ENCODE measurements at regions not wholly inside any gene's neighbourhood (a gene's known extent, or its start where the extent isn't known, plus 50 kb on each side); places are given as distances from the start of the nearest gene placed in this dataset.

DNA sequence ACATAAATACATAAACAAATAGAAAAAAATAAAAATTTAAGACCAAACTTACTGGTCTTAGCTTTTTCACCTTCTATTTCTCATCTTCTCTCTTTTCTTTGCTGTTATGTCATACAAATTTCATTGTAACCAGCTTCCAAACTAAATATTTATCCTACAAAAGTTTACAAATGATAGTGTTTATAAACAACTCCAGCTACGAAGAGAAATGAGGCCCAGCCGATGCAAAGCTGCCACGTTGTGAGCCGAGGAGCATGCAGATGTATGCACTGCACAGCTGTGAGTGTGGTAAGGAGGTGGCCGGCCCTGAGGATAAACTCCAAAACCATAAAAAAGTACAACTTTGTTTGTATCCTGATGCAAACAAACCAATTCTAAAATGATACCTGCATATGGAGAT lies 642.4 kb upstream of the SGCG start:
- H2BK5ac ChIP-seq (ENCODE audit: low read depth, low read length, poor library complexity, severe bottlenecking), result no peak overlapping the region
- no peak overlapping the region for H3K4me3 ChIP-seq (ENCODE audit: insufficient read depth, low read depth, low read length)
- H2BK20ac ChIP-seq (ENCODE audit: low read depth, low read length), result no peak overlapping the region
- no peak overlapping the region for H4K8ac ChIP-seq (ENCODE audit: low read depth in 2 of 2, low read length in 2 of 2)
- no peak overlapping the region for H2AK5ac ChIP-seq (ENCODE audit: low read depth, low read length)
- no peak overlapping the region for H2AFZ ChIP-seq (replicated peaks; ENCODE audit: low read length, poor library complexity)
- no peaks in the 10 kb centered on the region for H3K9me1 ChIP-seq (ENCODE audit: insufficient read depth, low read length)
- in situ Hi-C loops (cut with MboI; ENCODE audit: low sequenced_read_pairs) (no loop called here), dilution Hi-C loops (cut with HindIII; ENCODE audit: low sequenced_read_pairs, unreplicated experiment) (no loop called here), intact Hi-C loops (cut with micrococcal nuclease) (no loop called here)
- H2AK9ac ChIP-seq (replicated peaks; ENCODE audit: low read depth, low read length, poor library complexity), result no peak overlapping the region
- H3K27ac ChIP-seq (ENCODE audit: insufficient read depth, low read length), result no peak overlapping the region
- no peak overlapping the region for H3K4me2 ChIP-seq (ENCODE audit: low read depth, low read length)
- POLR2A ChIA-PET (ENCODE audit: unreplicated experiment), result no interaction called here
- no peak for TF ChIP-seq POLR2A (IDR thresholded peaks at IDR 0.05; ENCODE audit: low read depth, low read length)
- TF ChIP-seq FOS (IDR thresholded peaks at IDR 0.05; ENCODE audit: low read depth, low read length), result no peak
- no peak for TF ChIP-seq MAZ (IDR thresholded peaks at IDR 0.05; ENCODE audit: borderline replicate concordance, low read depth, low read length)
- TF ChIP-seq, protein P1, sequence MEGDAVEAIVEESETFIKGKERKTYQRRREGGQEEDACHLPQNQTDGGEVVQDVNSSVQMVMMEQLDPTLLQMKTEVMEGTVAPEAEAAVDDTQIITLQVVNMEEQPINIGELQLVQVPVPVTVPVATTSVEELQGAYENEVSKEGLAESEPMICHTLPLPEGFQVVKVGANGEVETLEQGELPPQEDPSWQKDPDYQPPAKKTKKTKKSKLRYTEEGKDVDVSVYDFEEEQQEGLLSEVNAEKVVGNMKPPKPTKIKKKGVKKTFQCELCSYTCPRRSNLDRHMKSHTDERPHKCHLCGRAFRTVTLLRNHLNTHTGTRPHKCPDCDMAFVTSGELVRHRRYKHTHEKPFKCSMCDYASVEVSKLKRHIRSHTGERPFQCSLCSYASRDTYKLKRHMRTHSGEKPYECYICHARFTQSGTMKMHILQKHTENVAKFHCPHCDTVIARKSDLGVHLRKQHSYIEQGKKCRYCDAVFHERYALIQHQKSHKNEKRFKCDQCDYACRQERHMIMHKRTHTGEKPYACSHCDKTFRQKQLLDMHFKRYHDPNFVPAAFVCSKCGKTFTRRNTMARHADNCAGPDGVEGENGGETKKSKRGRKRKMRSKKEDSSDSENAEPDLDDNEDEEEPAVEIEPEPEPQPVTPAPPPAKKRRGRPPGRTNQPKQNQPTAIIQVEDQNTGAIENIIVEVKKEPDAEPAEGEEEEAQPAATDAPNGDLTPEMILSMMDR (conservative IDR thresholded peaks at IDR 0.05; ENCODE audit: low read depth, low read length), result no peak
- no peak for TF ChIP-seq RCOR1 (IDR thresholded peaks at IDR 0.05; ENCODE audit: insufficient replicate concordance, low read length)
- no peak for TF ChIP-seq SMC3 (IDR thresholded peaks at IDR 0.05; ENCODE audit: low read depth, low read length)
- TF ChIP-seq BHLHE40 (IDR thresholded peaks at IDR 0.05; ENCODE audit: low read depth, low read length), result no peak
- TF ChIP-seq MAFK (IDR thresholded peaks at IDR 0.05; ENCODE audit: low read depth, low read length), result no peak
- TF ChIP-seq, protein P2, sequence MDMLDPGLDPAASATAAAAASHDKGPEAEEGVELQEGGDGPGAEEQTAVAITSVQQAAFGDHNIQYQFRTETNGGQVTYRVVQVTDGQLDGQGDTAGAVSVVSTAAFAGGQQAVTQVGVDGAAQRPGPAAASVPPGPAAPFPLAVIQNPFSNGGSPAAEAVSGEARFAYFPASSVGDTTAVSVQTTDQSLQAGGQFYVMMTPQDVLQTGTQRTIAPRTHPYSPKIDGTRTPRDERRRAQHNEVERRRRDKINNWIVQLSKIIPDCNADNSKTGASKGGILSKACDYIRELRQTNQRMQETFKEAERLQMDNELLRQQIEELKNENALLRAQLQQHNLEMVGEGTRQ (IDR thresholded peaks at IDR 0.05; ENCODE audit: low read depth, low read length), result no peak
- TF ChIP-seq RAD21 (IDR thresholded peaks at IDR 0.05; ENCODE audit: low read length), result no peak
- no peak for TF ChIP-seq RFX5 (IDR thresholded peaks at IDR 0.05; ENCODE audit: low read depth, low read length)
- no peak for TF ChIP-seq NFE2L2 (IDR thresholded peaks at IDR 0.05; ENCODE audit: low read depth, low read length)
- TF ChIP-seq MXI1 (IDR thresholded peaks at IDR 0.05; ENCODE audit: borderline replicate concordance, low read depth, low read length), result no peak
- DNase-seq (no peak), ATAC-seq (ENCODE audit: low read depth) (no peak)
- no peak overlapping the region for H3K14ac ChIP-seq (replicated peaks; ENCODE audit: low read depth, low read length)
- no CpG with 5 or more reads among the region's 5 CpGs for WGBS, 2 experiments (ENCODE audit: extremely low coverage in 2 of 2, insufficient read length in 1 of 2)
- H3K56ac ChIP-seq (ENCODE audit: extremely low read depth, insufficient read depth, low read length), result no peak overlapping the region
- no peak overlapping the region for H4K5ac ChIP-seq (ENCODE audit: low read depth, low read length)
- no peak overlapping the region for H2BK120ac ChIP-seq (ENCODE audit: low read depth, low read length)
- no peak overlapping the region for H3K23ac ChIP-seq (ENCODE audit: low read depth, low read length)
- no peaks in the 10 kb centered on the region for H3K36me3 ChIP-seq (ENCODE audit: control insufficient read depth, insufficient read depth, low read length)
- H3K18ac ChIP-seq (ENCODE audit: low read depth, low read length), result no peak overlapping the region
- H3K9me3 ChIP-seq (ENCODE audit: control insufficient read depth, insufficient read depth, low read length), result peaks cover 5% of the 10 kb centered on the region
- no peak overlapping the region for H3K9ac ChIP-seq (ENCODE audit: low read depth, low read length)
- H3K79me1 ChIP-seq (ENCODE audit: low read depth in 1 of 2, low read length in 2 of 2), result no peaks in the 10 kb centered on the region
- H3K4me1 ChIP-seq (ENCODE audit: control insufficient read depth, insufficient read depth, low read length), result no peaks in the 10 kb centered on the region
- H3K27me3 ChIP-seq (ENCODE audit: control insufficient read depth, insufficient read depth, low read length), result no peaks in the 10 kb centered on the region
- no peak overlapping the region for H3K4ac ChIP-seq (ENCODE audit: low read depth, low read length)
- CTCF ChIA-PET, result no interaction called here
- no peak overlapping the region for H4K91ac ChIP-seq (ENCODE audit: insufficient read depth, low read depth, low read length)
- no peak overlapping the region for H2BK15ac ChIP-seq (ENCODE audit: low read depth, low read length)
- no TSS peak for BruUV-seq (replicated peaks)
- no peaks in the 10 kb centered on the region for H4K20me1 ChIP-seq (ENCODE audit: insufficient read depth, low read length)
